ENCODE measurements at regions not wholly inside any gene's neighbourhood (a gene's known extent, or its start where the extent isn't known, plus 50 kb on each side); places are given as distances from the start of the nearest gene placed in this dataset.

DNA sequence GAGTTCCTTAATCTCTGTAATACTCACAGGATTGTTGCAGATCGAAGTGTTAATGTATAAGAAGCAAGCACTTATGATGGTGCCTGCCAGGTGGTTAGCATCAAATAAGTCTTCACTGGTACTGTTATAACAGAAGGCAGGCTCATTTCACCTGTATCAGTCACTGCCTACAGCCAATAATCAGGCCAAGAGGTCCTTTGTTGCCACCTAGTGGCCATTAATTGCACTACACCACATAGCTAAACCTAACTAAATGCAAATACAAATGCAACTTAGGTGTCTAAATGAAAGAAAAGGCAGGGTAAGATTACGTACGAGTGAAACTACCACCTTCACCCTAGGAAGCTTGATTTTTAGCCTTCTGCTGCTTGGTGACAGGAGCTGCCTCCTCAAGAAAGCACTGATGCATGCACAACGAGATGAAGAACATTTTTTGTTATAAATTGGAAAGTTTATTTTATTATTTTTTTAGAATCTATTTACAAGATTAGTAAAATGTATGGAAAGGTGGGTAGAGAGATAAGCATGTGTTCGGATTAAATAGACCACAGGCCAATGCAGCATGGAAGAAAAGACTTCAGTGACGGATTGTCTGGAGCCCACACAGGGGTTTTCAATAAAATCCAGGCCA, 334.8 kb upstream of the CAMK1G start:
- TF ChIP-seq, protein P1, sequence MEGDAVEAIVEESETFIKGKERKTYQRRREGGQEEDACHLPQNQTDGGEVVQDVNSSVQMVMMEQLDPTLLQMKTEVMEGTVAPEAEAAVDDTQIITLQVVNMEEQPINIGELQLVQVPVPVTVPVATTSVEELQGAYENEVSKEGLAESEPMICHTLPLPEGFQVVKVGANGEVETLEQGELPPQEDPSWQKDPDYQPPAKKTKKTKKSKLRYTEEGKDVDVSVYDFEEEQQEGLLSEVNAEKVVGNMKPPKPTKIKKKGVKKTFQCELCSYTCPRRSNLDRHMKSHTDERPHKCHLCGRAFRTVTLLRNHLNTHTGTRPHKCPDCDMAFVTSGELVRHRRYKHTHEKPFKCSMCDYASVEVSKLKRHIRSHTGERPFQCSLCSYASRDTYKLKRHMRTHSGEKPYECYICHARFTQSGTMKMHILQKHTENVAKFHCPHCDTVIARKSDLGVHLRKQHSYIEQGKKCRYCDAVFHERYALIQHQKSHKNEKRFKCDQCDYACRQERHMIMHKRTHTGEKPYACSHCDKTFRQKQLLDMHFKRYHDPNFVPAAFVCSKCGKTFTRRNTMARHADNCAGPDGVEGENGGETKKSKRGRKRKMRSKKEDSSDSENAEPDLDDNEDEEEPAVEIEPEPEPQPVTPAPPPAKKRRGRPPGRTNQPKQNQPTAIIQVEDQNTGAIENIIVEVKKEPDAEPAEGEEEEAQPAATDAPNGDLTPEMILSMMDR (IDR thresholded peaks at IDR 0.05), result peak; percentile 61 to 85
- TF ChIP-seq POLR2AphosphoS5 (IDR thresholded peaks at IDR 0.05), result no peak
- TF ChIP-seq EP300 (IDR thresholded peaks at IDR 0.05), result no peak
